ENCODE measurements at regions not wholly inside any gene's neighbourhood (a gene's known extent, or its start where the extent isn't known, plus 50 kb on each side); places are given as distances from the start of the nearest gene placed in this dataset.
"Not testable (repeated sequence)": the region's sequence is repeated elsewhere in the genome, so short reads cannot be mapped to it uniquely, and the experiment has no call there.

- DNase-seq, result not testable (repeated sequence)
Observed at GRCh38 chr4:42288876-42289275, 108.4 kb upstream of the SHISA3 start.

DNA sequence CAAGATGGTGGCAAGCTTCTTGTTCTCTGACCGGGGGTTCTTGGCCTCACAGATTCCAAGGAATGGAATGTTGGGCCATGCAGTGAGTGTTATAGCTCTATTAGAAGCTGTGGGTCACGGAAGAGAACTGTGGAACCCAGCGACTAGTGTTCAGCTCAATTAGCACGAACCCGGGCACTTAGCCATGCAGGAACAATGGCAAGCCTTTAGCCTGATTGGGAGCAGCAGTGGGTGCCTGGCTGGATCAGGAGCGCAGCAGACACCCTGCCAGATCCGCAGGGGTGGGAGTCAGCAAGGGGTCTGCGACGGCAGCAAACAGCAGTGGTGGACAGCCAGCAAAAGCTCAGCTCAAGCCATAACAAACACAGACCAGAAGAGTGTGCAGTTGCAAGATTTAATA is 105.1 kb upstream of the SHISA3 start:
- DNase-seq, result not testable (repeated sequence)

DNA sequence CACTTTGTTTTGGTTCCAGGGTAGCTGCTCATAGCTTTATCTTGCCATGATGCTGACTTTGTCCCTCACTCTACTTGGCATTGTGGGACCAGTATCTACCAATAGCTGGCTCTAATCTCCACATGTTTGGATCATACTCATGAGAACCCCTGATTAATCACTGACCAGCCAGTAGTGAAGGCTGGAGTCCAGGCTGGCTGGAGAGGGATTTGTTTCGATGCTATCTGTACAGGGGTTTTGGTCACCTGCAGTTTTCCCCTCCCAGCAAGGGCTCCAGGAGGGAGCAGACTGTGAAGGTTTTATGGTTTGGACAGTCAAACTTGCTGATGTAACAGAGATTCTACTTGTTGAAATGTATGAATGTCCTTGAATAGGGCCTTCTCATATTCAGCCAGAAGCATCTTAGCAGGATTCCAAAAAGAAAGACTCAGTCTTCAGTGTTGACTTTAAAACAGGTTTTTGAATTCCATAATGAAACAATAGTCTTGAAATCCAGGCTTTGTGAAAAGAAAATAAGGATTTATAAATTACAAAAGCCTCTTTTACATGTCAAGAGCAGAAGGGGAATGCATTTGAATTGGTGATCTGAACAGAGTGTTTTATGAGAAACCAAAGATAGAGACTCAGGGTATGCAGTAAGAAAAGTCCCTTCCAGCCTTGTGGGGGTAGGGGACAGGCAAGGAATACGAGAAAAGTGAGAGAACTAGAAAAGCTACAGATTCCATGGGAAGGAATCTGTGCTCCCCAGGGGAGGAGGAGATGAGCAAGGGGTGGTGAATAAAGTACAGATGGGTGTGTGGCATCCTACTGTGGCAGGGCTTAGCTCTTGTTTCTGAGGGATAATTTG is 103.1 kb upstream of the SHISA3 start:
- DNase-seq, result no peak

DNA sequence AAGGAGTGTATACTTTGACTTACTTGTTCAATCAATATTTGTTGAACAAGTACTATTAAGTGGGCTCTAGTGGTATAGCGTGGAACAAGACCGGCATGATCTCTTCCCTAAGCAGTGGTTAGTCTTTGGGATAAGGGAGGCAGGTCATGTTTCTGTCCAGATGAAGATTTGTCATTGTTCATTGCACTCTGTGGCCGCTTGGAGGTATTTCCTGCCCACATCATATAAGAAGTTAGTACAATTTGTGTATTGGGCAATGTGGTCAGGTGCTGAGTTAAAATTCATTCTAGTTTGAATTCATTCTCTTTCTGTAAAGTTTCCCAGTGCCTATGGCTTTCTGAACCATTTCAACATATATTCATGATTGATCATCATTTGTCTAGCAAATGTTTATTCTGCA is 101.1 kb upstream of the SHISA3 start:
- no peak for DNase-seq

DNA sequence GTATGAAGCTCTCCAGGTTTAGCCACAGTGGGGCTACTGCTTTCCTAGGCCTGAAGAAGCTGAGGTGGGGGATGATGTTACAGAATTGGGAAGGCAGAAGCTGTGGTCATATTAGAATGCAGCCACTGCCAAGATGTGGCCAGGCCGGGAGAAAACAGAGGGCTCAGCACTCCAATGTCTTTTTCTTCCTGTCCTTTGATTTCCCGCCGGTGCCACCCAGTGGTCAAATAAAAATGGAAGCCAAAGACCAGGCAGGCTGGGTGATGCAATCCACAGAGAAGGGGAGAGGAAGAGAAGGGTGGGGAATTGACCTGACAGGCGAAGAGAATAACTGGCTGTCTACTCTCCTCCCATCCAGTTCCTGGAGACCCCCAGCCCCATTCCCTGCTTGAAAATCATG is 94.9 kb upstream of the SHISA3 start:
- no peak for DNase-seq

DNA sequence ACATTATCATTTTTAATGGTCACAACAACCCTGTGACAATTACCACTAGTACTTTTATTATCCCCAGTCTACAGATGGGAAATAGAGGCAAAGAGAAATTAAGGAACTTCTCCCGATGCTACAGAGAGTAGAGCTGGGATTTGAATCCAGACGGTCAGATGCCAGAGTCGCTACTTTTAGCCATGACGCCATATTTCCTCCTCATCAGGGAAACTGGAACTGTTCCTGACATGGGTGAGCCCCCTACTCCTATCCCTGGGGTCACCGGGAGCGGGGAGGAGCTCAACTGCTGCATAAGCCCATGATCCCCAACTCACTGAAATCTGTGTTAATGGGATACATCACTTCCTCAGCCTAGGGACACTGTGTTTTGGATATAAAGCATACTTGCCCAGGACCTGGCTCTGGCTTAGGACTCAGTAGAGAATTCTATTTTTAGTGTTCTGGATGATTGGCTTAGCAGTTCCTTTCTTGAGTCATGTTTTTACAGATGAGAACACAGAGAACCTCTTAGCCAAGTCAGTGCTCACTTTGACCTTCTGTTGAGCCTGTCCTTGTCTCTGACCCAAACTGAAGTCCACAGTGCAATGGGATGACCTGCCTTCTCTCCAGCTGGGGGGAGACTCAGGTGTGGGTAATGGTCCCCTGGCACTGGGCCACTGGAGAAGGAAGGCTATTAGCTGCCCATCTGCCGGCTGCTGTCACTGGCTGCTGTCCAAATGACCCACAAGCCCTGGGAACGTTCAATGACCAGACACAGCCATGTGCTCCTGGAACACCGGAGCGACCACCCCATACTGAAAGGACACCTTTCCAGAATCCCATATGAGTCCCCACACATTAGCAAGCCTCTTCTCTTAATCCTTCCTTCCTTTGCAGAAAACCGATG is 90.8 kb upstream of the SHISA3 start:
- no peak for DNase-seq

GRCh38 chr4:42308247-42308646 is 89.0 kb upstream of the SHISA3 start:
- no peak for DNase-seq

DNA sequence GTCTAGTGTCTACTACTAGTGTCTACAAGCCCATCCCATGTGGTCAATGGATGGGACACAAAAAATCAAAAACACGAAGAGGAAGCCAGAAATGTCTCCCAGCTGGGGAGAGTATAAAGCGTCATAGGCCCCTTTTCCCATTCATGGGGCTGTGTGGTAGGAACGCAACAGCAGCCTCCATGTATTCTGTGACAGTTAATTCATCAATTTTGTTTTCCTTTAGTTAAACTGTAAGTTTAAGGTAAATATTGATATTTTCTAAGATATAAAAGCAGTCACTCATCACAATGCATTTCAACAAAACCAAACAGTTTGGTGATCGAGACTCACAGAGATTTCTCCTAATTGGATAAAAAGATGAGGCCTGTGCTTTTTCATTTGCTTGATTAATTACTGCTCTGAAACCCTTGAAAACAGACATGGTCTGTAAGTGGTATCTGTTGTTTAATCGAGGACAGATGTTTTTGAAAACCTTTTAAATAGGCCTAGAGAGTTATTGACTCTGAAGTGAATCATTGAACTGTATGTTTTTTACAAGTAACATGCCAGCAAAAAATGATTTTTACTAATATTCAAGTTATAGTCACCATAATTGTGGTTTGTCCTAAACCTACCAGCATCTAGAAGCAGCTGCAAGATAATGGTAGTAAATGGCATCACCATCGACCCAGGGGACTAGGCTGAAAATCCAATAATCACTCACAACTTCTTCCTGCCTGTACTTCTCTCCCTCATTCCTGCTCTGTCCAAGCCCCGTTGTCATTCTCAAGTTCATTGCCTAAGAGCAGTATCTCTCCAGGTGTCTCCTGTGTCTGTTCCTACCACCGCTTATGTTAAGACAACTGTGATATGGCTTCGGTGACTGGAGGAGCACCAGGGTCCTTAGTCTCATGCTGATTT is 87.7 kb upstream of the SHISA3 start:
- no peak for DNase-seq

DNA sequence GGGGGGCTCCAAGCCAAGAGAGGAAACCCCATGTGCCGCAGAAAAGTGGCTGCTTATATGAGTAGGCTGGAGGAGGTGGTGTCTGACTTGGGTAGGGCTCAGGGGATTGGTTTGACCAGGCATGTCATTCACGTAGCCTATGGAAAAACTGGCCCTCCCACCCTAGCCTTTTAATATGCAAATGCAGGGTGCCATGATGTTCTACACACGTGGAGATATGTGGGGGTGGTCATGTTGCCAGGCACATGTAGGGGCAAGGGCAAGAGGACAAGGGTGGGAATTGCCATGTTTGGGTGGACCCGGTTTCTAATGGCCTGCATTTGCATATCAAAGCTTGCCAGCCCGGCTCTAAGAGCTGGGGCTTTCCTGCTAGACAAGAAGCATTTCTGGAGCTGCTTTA is 86.9 kb upstream of the SHISA3 start:
- no peak for DNase-seq

- DNase-seq, result no peak
Observed at GRCh38 chr4:42310806-42311205, 86.5 kb upstream of the SHISA3 start.

DNA sequence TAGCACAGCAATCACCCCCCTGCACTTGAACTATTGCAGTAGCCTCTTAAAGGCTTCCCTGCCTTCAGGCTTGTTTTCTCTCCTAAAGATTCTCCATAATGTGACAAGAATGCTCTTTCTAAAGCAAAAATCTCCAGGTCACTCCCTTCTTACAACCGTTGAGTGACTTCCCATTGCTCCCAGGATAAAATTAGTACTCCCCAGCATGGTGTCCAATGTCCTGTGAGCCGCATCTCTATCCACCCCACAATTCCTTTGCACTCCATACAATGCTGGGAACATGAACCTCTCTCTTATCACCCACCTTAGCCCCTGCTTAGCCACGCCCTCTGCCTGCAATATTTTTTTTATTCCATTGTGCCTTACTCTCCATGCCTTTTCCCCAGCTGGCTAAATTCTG is 85.7 kb upstream of the SHISA3 start:
- DNase-seq, result no peak

GRCh38 chr4:42313420-42313819 is 83.9 kb upstream of the SHISA3 start:
- not testable (repeated sequence) for DNase-seq

DNA sequence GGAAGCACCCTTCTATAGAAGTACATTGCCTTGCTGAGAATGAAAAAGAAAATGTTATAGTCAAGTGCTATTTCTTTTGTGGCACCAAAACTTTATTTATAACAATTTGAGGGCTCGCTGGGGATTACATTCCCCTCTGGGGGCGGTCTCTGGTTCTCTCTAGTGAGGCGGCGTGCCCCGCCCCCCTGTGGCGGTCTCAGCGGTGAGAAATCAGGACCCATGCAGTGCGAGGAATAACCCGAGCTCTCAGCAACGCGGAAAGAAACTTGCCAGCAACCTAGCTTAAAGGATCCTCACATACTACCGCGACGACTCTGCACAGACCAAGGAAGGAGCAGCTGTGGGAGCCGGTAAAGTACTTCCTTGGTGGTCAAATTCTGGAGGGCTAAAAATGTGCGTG is 83.4 kb upstream of the SHISA3 start:
- no peak for DNase-seq

GRCh38 chr4:42315231-42315630 is 82.1 kb upstream of the SHISA3 start:
- DNase-seq, result no peak

DNA sequence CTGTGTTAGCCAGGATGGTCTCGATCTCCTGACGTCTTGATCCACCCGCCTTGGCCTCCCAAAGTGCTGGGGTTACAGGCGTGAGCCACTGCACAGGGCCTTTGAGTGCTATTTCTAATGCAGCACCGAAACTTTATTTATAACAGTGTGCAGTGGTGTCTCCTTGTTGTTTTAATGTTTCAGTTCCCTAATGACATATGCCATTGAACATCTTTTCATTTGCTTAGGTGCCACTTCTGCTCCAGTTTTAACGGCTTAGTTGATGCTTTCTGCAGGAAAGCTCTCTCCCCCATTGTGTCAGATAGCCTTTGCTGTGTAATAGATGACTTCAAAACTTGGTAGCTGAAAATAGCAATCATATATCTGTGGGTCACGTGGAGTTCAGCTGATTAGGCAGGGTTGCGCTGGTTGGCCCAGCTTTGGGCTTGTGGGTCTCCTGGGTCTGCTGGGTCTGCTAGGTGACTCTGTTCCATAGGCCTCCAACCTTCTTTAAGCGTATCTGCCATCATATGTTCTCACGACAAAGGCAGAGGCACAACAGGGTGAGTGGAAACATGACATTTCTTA is 76.4 kb upstream of the SHISA3 start:
- DNase-seq, result no peak

DNA sequence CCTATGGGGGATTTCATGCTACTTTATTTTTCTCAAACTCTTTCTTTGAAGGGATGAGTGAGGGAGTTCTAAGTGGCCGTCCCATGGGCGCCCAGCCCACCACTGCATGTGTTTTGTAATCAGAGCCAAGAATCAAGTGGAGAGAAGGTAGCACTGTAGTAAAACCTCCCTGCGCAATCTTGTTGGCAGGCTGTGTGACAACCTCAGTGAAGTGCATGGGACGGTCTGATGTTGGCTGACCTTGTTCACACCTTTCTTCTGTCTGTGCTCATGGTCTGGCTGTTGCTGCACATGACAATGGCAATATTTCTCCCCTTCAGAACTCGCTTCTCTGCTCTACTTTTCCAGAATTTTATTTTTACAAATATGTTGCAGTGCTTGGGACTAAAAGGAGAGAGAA is 71.2 kb upstream of the SHISA3 start:
- DNase-seq, result no peak

GRCh38 chr4:42326524-42326923 is 70.8 kb upstream of the SHISA3 start:
- no peak for DNase-seq

DNA sequence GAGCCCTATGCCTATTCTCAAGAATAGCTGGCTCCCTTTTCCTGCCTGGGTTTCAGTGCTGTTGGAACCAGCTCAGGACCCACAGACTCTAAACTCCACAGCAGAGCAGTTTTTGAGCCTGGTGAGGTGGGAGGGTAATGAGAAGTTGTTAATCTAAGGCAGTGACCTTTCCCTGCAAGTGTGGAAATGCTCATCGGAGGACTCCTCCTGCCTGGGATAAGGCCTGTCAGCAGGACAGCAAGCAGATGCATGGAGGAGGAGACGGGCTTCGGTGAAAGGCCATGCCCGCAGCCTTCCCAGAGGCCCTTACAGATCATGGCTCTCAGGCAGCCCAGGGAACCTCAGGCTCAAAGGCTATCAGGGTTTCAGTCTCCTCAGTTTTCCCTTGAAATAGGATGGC is 70.0 kb upstream of the SHISA3 start:
- DNase-seq, result no peak

DNA sequence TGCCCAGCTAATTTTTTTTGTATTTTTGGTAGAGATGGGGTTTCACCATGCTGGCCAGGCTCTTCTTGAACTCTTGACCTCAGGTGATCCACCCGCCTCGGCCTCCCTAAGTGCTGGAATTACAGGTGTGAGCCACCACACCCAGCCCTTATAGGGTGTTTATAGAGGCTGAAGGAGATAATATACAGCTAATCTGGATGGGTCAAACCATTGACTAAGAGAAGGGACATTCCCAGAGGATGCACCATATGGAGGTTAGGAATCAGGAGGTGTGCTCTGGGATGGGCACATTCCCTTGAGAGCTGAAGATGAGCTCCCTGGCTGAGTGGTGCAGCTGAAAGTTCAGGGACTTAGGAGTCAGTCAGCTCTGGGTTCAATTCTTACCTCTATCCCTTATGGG is 68.3 kb upstream of the SHISA3 start:
- DNase-seq, result no peak

DNA sequence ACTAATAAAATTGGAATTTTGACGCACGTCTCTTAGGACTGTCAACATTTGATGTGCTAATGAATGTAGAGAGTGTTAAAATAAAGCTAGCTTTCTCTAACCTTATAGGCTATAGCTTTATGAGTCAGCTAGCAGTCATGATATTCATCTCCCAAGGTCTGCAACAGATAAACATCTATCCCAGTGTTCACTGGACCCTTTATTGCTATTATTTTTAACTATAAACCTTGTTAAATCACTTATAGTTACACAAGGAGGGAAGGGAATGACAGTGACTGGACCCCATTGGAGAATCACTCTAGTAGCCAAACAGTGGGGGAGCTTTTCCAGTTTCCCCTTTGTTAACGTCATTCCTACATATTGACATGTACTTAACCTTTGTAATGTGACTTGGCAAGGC is 67.9 kb upstream of the SHISA3 start:
- DNase-seq, result no peak

GRCh38 chr4:42330002-42330592 is 67.2 kb upstream of the SHISA3 start:
- DNase-seq, result no peak

- no peak for DNase-seq
Observed at GRCh38 chr4:42331040-42331439, 66.2 kb upstream of the SHISA3 start.
